ENCODE measurements at regions not wholly inside any gene's neighbourhood (a gene's known extent, or its start where the extent isn't known, plus 50 kb on each side); places are given as distances from the start of the nearest gene placed in this dataset.

- TF ChIP-seq FOXP2 (optimal IDR thresholded peaks at IDR 0.05; ENCODE audit: borderline replicate concordance, extremely low read depth, extremely low read length, insufficient read depth) (no peak), POLR2AphosphoS5 (IDR thresholded peaks at IDR 0.05; ENCODE audit: low read depth, low read length) (no peak), TAF1 (IDR thresholded peaks at IDR 0.05; ENCODE audit: borderline replicate concordance, insufficient read depth, low read length) (no peak)
Measured at GRCh38 chr6:121879149-121879548, 443.7 kb downstream of the GJA1 start.

- no peak for TF ChIP-seq POLR2AphosphoS5 (IDR thresholded peaks at IDR 0.05; ENCODE audit: low read depth, low read length)
- no peak for TF ChIP-seq FOXP2 (optimal IDR thresholded peaks at IDR 0.05; ENCODE audit: borderline replicate concordance, extremely low read depth, extremely low read length, insufficient read depth)
- no peak for TF ChIP-seq TAF1 (IDR thresholded peaks at IDR 0.05; ENCODE audit: borderline replicate concordance, insufficient read depth, low read length)
- TF ChIP-seq, protein P1, sequence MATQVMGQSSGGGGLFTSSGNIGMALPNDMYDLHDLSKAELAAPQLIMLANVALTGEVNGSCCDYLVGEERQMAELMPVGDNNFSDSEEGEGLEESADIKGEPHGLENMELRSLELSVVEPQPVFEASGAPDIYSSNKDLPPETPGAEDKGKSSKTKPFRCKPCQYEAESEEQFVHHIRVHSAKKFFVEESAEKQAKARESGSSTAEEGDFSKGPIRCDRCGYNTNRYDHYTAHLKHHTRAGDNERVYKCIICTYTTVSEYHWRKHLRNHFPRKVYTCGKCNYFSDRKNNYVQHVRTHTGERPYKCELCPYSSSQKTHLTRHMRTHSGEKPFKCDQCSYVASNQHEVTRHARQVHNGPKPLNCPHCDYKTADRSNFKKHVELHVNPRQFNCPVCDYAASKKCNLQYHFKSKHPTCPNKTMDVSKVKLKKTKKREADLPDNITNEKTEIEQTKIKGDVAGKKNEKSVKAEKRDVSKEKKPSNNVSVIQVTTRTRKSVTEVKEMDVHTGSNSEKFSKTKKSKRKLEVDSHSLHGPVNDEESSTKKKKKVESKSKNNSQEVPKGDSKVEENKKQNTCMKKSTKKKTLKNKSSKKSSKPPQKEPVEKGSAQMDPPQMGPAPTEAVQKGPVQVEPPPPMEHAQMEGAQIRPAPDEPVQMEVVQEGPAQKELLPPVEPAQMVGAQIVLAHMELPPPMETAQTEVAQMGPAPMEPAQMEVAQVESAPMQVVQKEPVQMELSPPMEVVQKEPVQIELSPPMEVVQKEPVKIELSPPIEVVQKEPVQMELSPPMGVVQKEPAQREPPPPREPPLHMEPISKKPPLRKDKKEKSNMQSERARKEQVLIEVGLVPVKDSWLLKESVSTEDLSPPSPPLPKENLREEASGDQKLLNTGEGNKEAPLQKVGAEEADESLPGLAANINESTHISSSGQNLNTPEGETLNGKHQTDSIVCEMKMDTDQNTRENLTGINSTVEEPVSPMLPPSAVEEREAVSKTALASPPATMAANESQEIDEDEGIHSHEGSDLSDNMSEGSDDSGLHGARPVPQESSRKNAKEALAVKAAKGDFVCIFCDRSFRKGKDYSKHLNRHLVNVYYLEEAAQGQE (IDR thresholded peaks at IDR 0.05; ENCODE audit: insufficient read depth in 1 of 2, low read depth in 2 of 2, low read length in 2 of 2): no peak
- no peak for TF ChIP-seq SIN3A (IDR thresholded peaks at IDR 0.05; ENCODE audit: borderline replicate concordance, insufficient read depth, low read length)
Measured at GRCh38 chr6:121880831-121881230, 445.4 kb downstream of the GJA1 start.

GRCh38 chr6:121881974-121882667 lies 446.7 kb downstream of the GJA1 start:
- TF ChIP-seq TAF1 (IDR thresholded peaks at IDR 0.05; ENCODE audit: borderline replicate concordance, insufficient read depth, low read length): no peak
- no peak for TF ChIP-seq POLR2AphosphoS5 (IDR thresholded peaks at IDR 0.05; ENCODE audit: low read depth, low read length)
- no peak for TF ChIP-seq SIN3A (IDR thresholded peaks at IDR 0.05; ENCODE audit: borderline replicate concordance, insufficient read depth, low read length)
- TF ChIP-seq, protein P1 (IDR thresholded peaks at IDR 0.05; ENCODE audit: insufficient read depth in 1 of 2, low read depth in 2 of 2, low read length in 2 of 2): no peak
- TF ChIP-seq FOXP2 (optimal IDR thresholded peaks at IDR 0.05; ENCODE audit: borderline replicate concordance, extremely low read depth, extremely low read length, insufficient read depth): no peak

- TF ChIP-seq, protein P1 (IDR thresholded peaks at IDR 0.05; ENCODE audit: insufficient read depth in 1 of 2, low read depth in 2 of 2, low read length in 2 of 2): no peak
- TF ChIP-seq SIN3A (IDR thresholded peaks at IDR 0.05; ENCODE audit: borderline replicate concordance, insufficient read depth, low read length): no peak
- TF ChIP-seq POLR2AphosphoS5 (IDR thresholded peaks at IDR 0.05; ENCODE audit: low read depth, low read length): no peak
- no peak for TF ChIP-seq FOXP2 (optimal IDR thresholded peaks at IDR 0.05; ENCODE audit: borderline replicate concordance, extremely low read depth, extremely low read length, insufficient read depth)
- no peak for TF ChIP-seq TAF1 (IDR thresholded peaks at IDR 0.05; ENCODE audit: borderline replicate concordance, insufficient read depth, low read length)
Measured at GRCh38 chr6:121884091-121884490, 448.6 kb downstream of the GJA1 start.

DNA sequence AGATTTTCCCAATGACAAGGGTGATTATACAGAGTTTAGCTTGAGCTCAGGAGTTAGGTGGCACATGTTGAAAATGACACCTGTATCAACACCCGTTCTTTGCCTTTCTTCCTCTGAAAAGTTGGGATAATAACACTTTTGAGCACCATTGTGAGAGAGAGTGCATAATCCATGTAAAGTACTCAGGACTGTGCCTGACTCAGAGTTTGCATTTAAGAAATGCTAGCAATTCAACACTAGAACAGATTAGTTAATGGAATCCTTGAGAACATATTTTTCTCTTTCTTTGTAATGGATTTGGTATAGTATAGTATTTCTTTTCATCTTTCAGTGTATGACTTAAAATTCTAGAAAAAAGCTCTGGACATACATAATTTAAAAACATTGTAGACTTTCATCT lies 449.2 kb downstream of the GJA1 start:
- TF ChIP-seq SIN3A (IDR thresholded peaks at IDR 0.05; ENCODE audit: borderline replicate concordance, insufficient read depth, low read length) (no peak), POLR2AphosphoS5 (IDR thresholded peaks at IDR 0.05; ENCODE audit: low read depth, low read length) (no peak), TAF1 (IDR thresholded peaks at IDR 0.05; ENCODE audit: borderline replicate concordance, insufficient read depth, low read length) (no peak), FOXP2 (optimal IDR thresholded peaks at IDR 0.05; ENCODE audit: borderline replicate concordance, extremely low read depth, extremely low read length, insufficient read depth) (no peak)
- TF ChIP-seq, protein P1 (IDR thresholded peaks at IDR 0.05; ENCODE audit: insufficient read depth in 1 of 2, low read depth in 2 of 2, low read length in 2 of 2): no peak

All from PFSK-1 (cell line).